ENCODE measurements at regions not wholly inside any gene's neighbourhood (a gene's known extent, or its start where the extent isn't known, plus 50 kb on each side); places are given as distances from the start of the nearest gene placed in this dataset.
A peak's percentile ranks its signal among the peaks of the same experiment; 100 is the strongest.

- no peak for DNase-seq
- peak overlapping the region; percentile 67; the same call in 1 of the 2 replicates for H2AFZ ChIP-seq (ENCODE audit: low read depth)
- no peaks in the 10 kb centered on the region for H3K36me3 ChIP-seq (replicated peaks in 1 of 2; ENCODE audit: control insufficient read depth in 1 of 2, insufficient read depth in 2 of 2, low read length in 1 of 2)
- no peaks in the 10 kb centered on the region for H3F3A ChIP-seq (replicated peaks; ENCODE audit: insufficient read depth)
- ChIA-PET CTCF (no interaction called here), POLR2A (no interaction called here)
- H3K27ac ChIP-seq (ENCODE audit: low read depth in 2 of 2, low read length in 1 of 2): no peak overlapping the region
- H3K79me2 ChIP-seq (ENCODE audit: insufficient read depth): no peaks in the 10 kb centered on the region
- no peak overlapping the region for H3K4me3 ChIP-seq (ENCODE audit: low read depth in 2 of 2, low read length in 1 of 2)
- no peaks in the 10 kb centered on the region for H4K20me1 ChIP-seq (ENCODE audit: insufficient read depth)
- H3K27me3 ChIP-seq (ENCODE audit: insufficient read depth): no peaks in the 10 kb centered on the region
- no peak overlapping the region for H3K4me2 ChIP-seq
- 0 out of 2 replicates have a peak, but pooled peaks cover 3% of the 10 kb centered on the region for H3K9me2 ChIP-seq
- H3K9me3 ChIP-seq: no peaks in the 10 kb centered on the region
- H3K4me1 ChIP-seq (ENCODE audit: control insufficient read depth in 1 of 2, insufficient read depth in 2 of 2, low read depth in 1 of 2, low read length in 1 of 2): no peaks in the 10 kb centered on the region
- TF ChIP-seq RXRA (IDR thresholded peaks at IDR 0.05; ENCODE audit: borderline replicate concordance, low read depth) (no peak), POLR2AphosphoS5 (IDR thresholded peaks at IDR 0.05; ENCODE audit: low read depth, low read length) (no peak), JUND (IDR thresholded peaks at IDR 0.05) (peak; percentile 44; the same call in 1 of the 2 replicates), MEF2A (IDR thresholded peaks at IDR 0.05; ENCODE audit: borderline replicate concordance, low read depth) (no peak), ELF1 (IDR thresholded peaks at IDR 0.05) (no peak), PBX3 (IDR thresholded peaks at IDR 0.05) (no peak; the same call in 1 of the 2 replicates), GATA2 (CRISPR knock-in tag; IDR thresholded peaks at IDR 0.05) (no peak), EZH2phosphoT487 (IDR thresholded peaks at IDR 0.05; ENCODE audit: borderline replicate concordance, low read depth) (no peak), FOSL2 (IDR thresholded peaks at IDR 0.05; ENCODE audit: borderline replicate concordance, low read depth) (peak; percentile 40; the same call in 1 of the 2 replicates), YY1 (IDR thresholded peaks at IDR 0.05; ENCODE audit: low read depth) (peak; percentile 33; the same call in 1 of the 2 replicates), NFIC (IDR thresholded peaks at IDR 0.05; ENCODE audit: borderline replicate concordance) (no peak), TEAD4 (IDR thresholded peaks at IDR 0.05; ENCODE audit: borderline replicate concordance, insufficient read depth) (no peak), MXI1 (IDR thresholded peaks at IDR 0.05; ENCODE audit: low read depth, low read length) (no peak), REST (IDR thresholded peaks at IDR 0.05; ENCODE audit: low read depth, low read length) (no peak), RAD21 (IDR thresholded peaks at IDR 0.05; ENCODE audit: low read length) (no peak), TCF12 (IDR thresholded peaks at IDR 0.05) (0 out of 2 replicates have a peak, but pooled peaks have one; percentile 14), GABPA (IDR thresholded peaks at IDR 0.05; ENCODE audit: low read depth) (no peak), CHD2 (IDR thresholded peaks at IDR 0.05; ENCODE audit: low read length, partially characterized antibody) (no peak), FOXJ3 (CRISPR knock-in tag; IDR thresholded peaks at IDR 0.05) (no peak)
- TF ChIP-seq, protein P1, sequence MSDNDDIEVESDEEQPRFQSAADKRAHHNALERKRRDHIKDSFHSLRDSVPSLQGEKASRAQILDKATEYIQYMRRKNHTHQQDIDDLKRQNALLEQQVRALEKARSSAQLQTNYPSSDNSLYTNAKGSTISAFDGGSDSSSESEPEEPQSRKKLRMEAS (IDR thresholded peaks at IDR 0.05; ENCODE audit: low read depth): no peak
- TF ChIP-seq, protein P2, sequence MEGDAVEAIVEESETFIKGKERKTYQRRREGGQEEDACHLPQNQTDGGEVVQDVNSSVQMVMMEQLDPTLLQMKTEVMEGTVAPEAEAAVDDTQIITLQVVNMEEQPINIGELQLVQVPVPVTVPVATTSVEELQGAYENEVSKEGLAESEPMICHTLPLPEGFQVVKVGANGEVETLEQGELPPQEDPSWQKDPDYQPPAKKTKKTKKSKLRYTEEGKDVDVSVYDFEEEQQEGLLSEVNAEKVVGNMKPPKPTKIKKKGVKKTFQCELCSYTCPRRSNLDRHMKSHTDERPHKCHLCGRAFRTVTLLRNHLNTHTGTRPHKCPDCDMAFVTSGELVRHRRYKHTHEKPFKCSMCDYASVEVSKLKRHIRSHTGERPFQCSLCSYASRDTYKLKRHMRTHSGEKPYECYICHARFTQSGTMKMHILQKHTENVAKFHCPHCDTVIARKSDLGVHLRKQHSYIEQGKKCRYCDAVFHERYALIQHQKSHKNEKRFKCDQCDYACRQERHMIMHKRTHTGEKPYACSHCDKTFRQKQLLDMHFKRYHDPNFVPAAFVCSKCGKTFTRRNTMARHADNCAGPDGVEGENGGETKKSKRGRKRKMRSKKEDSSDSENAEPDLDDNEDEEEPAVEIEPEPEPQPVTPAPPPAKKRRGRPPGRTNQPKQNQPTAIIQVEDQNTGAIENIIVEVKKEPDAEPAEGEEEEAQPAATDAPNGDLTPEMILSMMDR (IDR thresholded peaks at IDR 0.05): no peak
- no peak overlapping the region for H3K9ac ChIP-seq
Measured at GRCh38 chr7:94823947-94824346, 83.4 kb upstream of the PPP1R9A start.
